HCT116 (cell line): ENCODE measurements at regions not wholly inside any gene's neighbourhood (a gene's known extent, or its start where the extent isn't known, plus 50 kb on each side); places are given as distances from the start of the nearest gene placed in this dataset.

Source experiments
- ATAC-seq: fragments of 200-7000 bp; cut with Tn5 transposase; 2 replicates; pipeline ENCODE4 v1.9.1; 2020; ENCODE audit warnings: mild to moderate bottlenecking, moderate library complexity
- BruUV-seq: library from RNA; stranded (reverse); fragments of 400-500 nt; replicated peaks from 2 replicates; lab custom pipeline; 2021; lab: Mats Ljungman, UMichigan
- CTCF ChIA-PET: fragments of 300-600 bp; sonication (Branson Sonifier 250); formaldehyde crosslinking; loops from one replicate; lab custom pipeline; 2021; ENCODE audit warnings: antibody characterized with exemption; lab: Charles Lee
- POLR2A ChIA-PET: fragments of 300-600, 350-600 bp; sonication (Branson Sonifier 250); formaldehyde crosslinking; loops from one replicate; lab custom pipeline; 2021; ENCODE audit warnings: antibody characterized with exemption; lab: Charles Lee
- RAD21 ChIA-PET, 2 experiments: fragments of 300-600 bp; sonication (Branson Sonifier 250); formaldehyde crosslinking; loops; one replicate each; lab custom pipeline; 2023; ENCODE audit warnings: low total read pairs in 2 of 2; ENCODE audit not compliant: uncharacterized antibody in 2 of 2, unreplicated experiment in 2 of 2, low non-redundant PET in 1 of 2; lab: Charles Lee
- DNase-seq: peaks from one replicate; pipeline ENCODE4 v3.0.0-alpha.2; 2010; ENCODE audit warnings: low read depth, low spot score
- H2AFZ ChIP-seq: fragments of 200-600 bp; shearing (Covaris generic), sonication (generic); 2 replicates; pipeline ENCODE4 v1.6.1; 2017; ENCODE audit warnings: low read depth, mixed run types, mixed read lengths, antibody characterized with exemption, low read length; ENCODE audit not compliant: poor library complexity, severe bottlenecking
- H3K27ac ChIP-seq: 2 replicates; pipeline ENCODE4 v1.5.1; 2012; ENCODE audit warnings: low read depth, low read length
- H3K27me3 ChIP-seq: fragments of 200-600 bp; sonication (generic); 2 replicates; pipeline ENCODE4 v1.6.1; 2016; ENCODE audit warnings: mixed run types, low read length, mixed read lengths; ENCODE audit not compliant: insufficient read depth
- H3K36me3 ChIP-seq, 2 experiments: fragments of 200-500 bp in 1 of 2; fragments of 200-600 bp in 1 of 2; sonication (Bioruptor generic) in 1 of 2; sonication (generic) in 1 of 2; 2 replicates each; pipeline versions ENCODE4 v1.5.1 to v1.6.1; 2014 to 2016; ENCODE audit warnings: low read length in 2 of 2, inconsistent platforms in 1 of 2, mixed read lengths in 1 of 2, mixed run types in 1 of 2; ENCODE audit not compliant: insufficient read depth in 2 of 2, control insufficient read depth in 1 of 2
- H3K4me1 ChIP-seq, 2 experiments: fragments of 200-600 bp in 1 of 2; sonication (generic) in 1 of 2; 2 replicates each; pipeline versions ENCODE4 v1.5.1 to v1.6.1; 2012 to 2017; ENCODE audit warnings: low read length in 2 of 2, inconsistent platforms in 1 of 2, mild to moderate bottlenecking in 1 of 2, mixed read lengths in 1 of 2, mixed run types in 1 of 2, moderate library complexity in 1 of 2; ENCODE audit not compliant: insufficient read depth in 2 of 2, control insufficient read depth in 1 of 2
- H3K4me2 ChIP-seq: fragments of 200-600 bp; sonication (generic); 2 replicates; pipeline ENCODE4 v1.6.1; 2017; ENCODE audit warnings: mixed run types, low read length, mixed read lengths
- H3K4me3 ChIP-seq, 2 experiments: fragments of 200-600 bp in 1 of 2; sonication (generic) in 1 of 2; replicated peaks in 1 of 2; 2 replicates each; pipeline ENCODE4 v1.5.1; 2011 to 2016; ENCODE audit warnings: low read length in 2 of 2, control low read depth in 1 of 2, low read depth in 1 of 2, mild to moderate bottlenecking in 1 of 2, mixed read lengths in 1 of 2, mixed run types in 1 of 2
- H3K79me2 ChIP-seq: fragments of 200-600 bp; sonication (generic); 2 replicates; pipeline ENCODE4 v1.6.1; 2017; ENCODE audit warnings: mild to moderate bottlenecking, mixed run types, low read length, moderate library complexity, mixed read lengths; ENCODE audit not compliant: insufficient read depth
- H3K9ac ChIP-seq: fragments of 200-600 bp; sonication (generic); 2 replicates; pipeline ENCODE4 v1.6.1; 2016; ENCODE audit warnings: low read length, mixed read lengths
- H3K9me2 ChIP-seq: fragments of 200-600 bp; sonication (generic), shearing (Covaris generic); 2 replicates; pipeline ENCODE4 v1.6.1; 2017; ENCODE audit warnings: mixed run types, mild to moderate bottlenecking, moderate library complexity; ENCODE audit not compliant: insufficient read depth
- H3K9me3 ChIP-seq, 2 experiments: fragments of 200-500 bp in 1 of 2; fragments of 200-600 bp in 1 of 2; sonication (Bioruptor generic) in 1 of 2; sonication (generic) in 1 of 2; 2 replicates each; pipeline ENCODE4 v1.6.1; 2014 to 2017; ENCODE audit warnings: low read length in 2 of 2, mixed read lengths in 2 of 2, inconsistent platforms in 1 of 2, low read depth in 1 of 2, mild to moderate bottlenecking in 1 of 2, mixed run types in 1 of 2, moderate library complexity in 1 of 2; ENCODE audit not compliant: control insufficient read depth in 1 of 2, insufficient read depth in 1 of 2
- H4K20me1 ChIP-seq: fragments of 200-600 bp; sonication (generic), shearing (Covaris generic); 2 replicates; pipeline ENCODE4 v1.6.1; 2017; ENCODE audit warnings: mixed run types, mild to moderate bottlenecking, moderate library complexity; ENCODE audit not compliant: insufficient read depth
- CBX3 ChIP-seq: IDR thresholded peaks from 2 replicates; pipeline ENCODE4 v1.6.1; 2012; ENCODE audit warnings: low read depth
- FOSL1 ChIP-seq: IDR thresholded peaks from 2 replicates; pipeline ENCODE4 v1.6.1; 2012; ENCODE audit warnings: low read depth
- JUND ChIP-seq: IDR thresholded peaks from 2 replicates; pipeline ENCODE4 v1.6.1; 2012
- RAD21 ChIP-seq: IDR thresholded peaks from 2 replicates; pipeline ENCODE4 v1.6.1; 2012; ENCODE audit warnings: low read depth, mild to moderate bottlenecking
- SP1 ChIP-seq: IDR thresholded peaks from 2 replicates; pipeline ENCODE4 v1.6.1; 2012; ENCODE audit warnings: low read depth
- YY1 ChIP-seq: IDR thresholded peaks from 2 replicates; pipeline ENCODE4 v1.6.1; 2011; ENCODE audit warnings: low read length, low read depth, moderate library complexity, mild to moderate bottlenecking; ENCODE audit not compliant: insufficient replicate concordance; ENCODE audit errors: extremely low read depth
- intact Hi-C: fragments of 100-400 bp; cut with micrococcal nuclease; formaldehyde crosslinking; loops from 2 replicates; pipeline ENCODE4 v1.10.0; 2022
- TF ChIP-seq, protein P1 (sequence below), 3 experiments: fragments of 200-600 bp in 1 of 3; sonication (generic) in 1 of 3; IDR thresholded peaks in 2 of 3; conservative IDR thresholded peaks in 1 of 3; 2 replicates each; pipeline ENCODE4 v1.5.1; 2012 to 2017; ENCODE audit warnings: low read depth in 2 of 3, low read length in 2 of 3, antibody characterized with exemption in 1 of 3, borderline replicate concordance in 1 of 3, control low read depth in 1 of 3, mild to moderate bottlenecking in 1 of 3, mixed read lengths in 1 of 3, mixed run types in 1 of 3, moderate library complexity in 1 of 3; ENCODE audit not compliant: insufficient read depth in 1 of 3

- no peak overlapping the region for H3K4me2 ChIP-seq
- H3K4me1 ChIP-seq = no peaks in the 10 kb centered on the region
- no TSS peak for BruUV-seq
- H3K27ac ChIP-seq = no peak overlapping the region
- H3K4me3 ChIP-seq = no peak overlapping the region
- no peaks in the 10 kb centered on the region for H3K9me3 ChIP-seq
- H3K9me2 ChIP-seq = no peaks in the 10 kb centered on the region
- DNase-seq (no peak), ATAC-seq (peak; percentile 50)
- CTCF ChIA-PET = interaction anchor here (1.2 to 1.5 kb wide), 2 partner anchors 10 to 242 kb away, joined by 5 to 7 read pairs; no protein-coding TSS in a partner anchor
- no peak overlapping the region for H2AFZ ChIP-seq
- no peaks in the 10 kb centered on the region for H3K79me2 ChIP-seq
- H3K27me3 ChIP-seq = no peaks in the 10 kb centered on the region
- no peaks in the 10 kb centered on the region for H4K20me1 ChIP-seq
- no peak overlapping the region for H3K9ac ChIP-seq
- POLR2A ChIA-PET = no interaction called here
- RAD21 ChIA-PET = no interaction called here
- intact Hi-C loops = loop anchor here (2.0 kb wide), 1 partner anchor 242 kb away; no protein-coding TSS in a partner anchor
- H3K36me3 ChIP-seq = no peaks in the 10 kb centered on the region
- TF ChIP-seq, protein P1, sequence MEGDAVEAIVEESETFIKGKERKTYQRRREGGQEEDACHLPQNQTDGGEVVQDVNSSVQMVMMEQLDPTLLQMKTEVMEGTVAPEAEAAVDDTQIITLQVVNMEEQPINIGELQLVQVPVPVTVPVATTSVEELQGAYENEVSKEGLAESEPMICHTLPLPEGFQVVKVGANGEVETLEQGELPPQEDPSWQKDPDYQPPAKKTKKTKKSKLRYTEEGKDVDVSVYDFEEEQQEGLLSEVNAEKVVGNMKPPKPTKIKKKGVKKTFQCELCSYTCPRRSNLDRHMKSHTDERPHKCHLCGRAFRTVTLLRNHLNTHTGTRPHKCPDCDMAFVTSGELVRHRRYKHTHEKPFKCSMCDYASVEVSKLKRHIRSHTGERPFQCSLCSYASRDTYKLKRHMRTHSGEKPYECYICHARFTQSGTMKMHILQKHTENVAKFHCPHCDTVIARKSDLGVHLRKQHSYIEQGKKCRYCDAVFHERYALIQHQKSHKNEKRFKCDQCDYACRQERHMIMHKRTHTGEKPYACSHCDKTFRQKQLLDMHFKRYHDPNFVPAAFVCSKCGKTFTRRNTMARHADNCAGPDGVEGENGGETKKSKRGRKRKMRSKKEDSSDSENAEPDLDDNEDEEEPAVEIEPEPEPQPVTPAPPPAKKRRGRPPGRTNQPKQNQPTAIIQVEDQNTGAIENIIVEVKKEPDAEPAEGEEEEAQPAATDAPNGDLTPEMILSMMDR (IDR thresholded peaks at IDR 0.05 in 2 of 3, conservative IDR thresholded peaks at IDR 0.05 in 1 of 3; ENCODE audit: borderline replicate concordance in 1 of 3, insufficient read depth in 1 of 3, low read depth in 2 of 3, low read length in 2 of 3) = peak in 2 of 3 experiments; percentile 17 to 25; a peak in 1 of 6 replicates
- TF ChIP-seq JUND = no peak
- TF ChIP-seq RAD21 = peak; percentile 44
- no peak for TF ChIP-seq SP1
Observed at GRCh38 chr5:161966564-161966963, 101.0 kb upstream of the GABRG2 start.

- ChIA-PET CTCF (no interaction called here), POLR2A (no interaction called here), RAD21 (no interaction called here)
- Histone ChIP-seq H3K9me2 (no peaks in the 10 kb centered on the region), H3K27ac (no peak overlapping the region), H3K4me3 (no peak overlapping the region), H2AFZ (no peak overlapping the region), H3K4me1 (no peaks in the 10 kb centered on the region), H3K4me2 (no peak overlapping the region), H3K79me2 (no peaks in the 10 kb centered on the region), H4K20me1 (no peaks in the 10 kb centered on the region), H3K27me3 (no peaks in the 10 kb centered on the region), H3K36me3 (no peaks in the 10 kb centered on the region), H3K9ac (no peak overlapping the region), H3K9me3 (no peaks in the 10 kb centered on the region)
- TF ChIP-seq CBX3 (no peak), FOSL1 (no peak), YY1 (no peak)
- no TSS peak for BruUV-seq
- intact Hi-C loops = no loop called here
- ATAC-seq (no peak), DNase-seq (no peak)
Observed at GRCh38 chr5:161975350-161975749, 92.2 kb upstream of the GABRG2 start.
